Astrocyte (in vitro differentiated cells and primary cell): ENCODE measurements at regions not wholly inside any gene's neighbourhood (a gene's known extent, or its start where the extent isn't known, plus 50 kb on each side); places are given as distances from the start of the nearest gene placed in this dataset.

ENCODE experiments used
- EZH2 ChIP-seq: IDR thresholded peaks from 2 replicates; pipeline ENCODE4 v1.6.1; 2012; ENCODE audit warnings: mild to moderate bottlenecking, low read length, inconsistent platforms; ENCODE audit not compliant: insufficient read depth
- TF ChIP-seq, protein P1 (sequence below): IDR thresholded peaks from 2 replicates; pipeline ENCODE4 v1.5.1; 2011; ENCODE audit warnings: low read depth, mild to moderate bottlenecking, inconsistent platforms, low read length, moderate library complexity; ENCODE audit not compliant: insufficient read depth

DNA sequence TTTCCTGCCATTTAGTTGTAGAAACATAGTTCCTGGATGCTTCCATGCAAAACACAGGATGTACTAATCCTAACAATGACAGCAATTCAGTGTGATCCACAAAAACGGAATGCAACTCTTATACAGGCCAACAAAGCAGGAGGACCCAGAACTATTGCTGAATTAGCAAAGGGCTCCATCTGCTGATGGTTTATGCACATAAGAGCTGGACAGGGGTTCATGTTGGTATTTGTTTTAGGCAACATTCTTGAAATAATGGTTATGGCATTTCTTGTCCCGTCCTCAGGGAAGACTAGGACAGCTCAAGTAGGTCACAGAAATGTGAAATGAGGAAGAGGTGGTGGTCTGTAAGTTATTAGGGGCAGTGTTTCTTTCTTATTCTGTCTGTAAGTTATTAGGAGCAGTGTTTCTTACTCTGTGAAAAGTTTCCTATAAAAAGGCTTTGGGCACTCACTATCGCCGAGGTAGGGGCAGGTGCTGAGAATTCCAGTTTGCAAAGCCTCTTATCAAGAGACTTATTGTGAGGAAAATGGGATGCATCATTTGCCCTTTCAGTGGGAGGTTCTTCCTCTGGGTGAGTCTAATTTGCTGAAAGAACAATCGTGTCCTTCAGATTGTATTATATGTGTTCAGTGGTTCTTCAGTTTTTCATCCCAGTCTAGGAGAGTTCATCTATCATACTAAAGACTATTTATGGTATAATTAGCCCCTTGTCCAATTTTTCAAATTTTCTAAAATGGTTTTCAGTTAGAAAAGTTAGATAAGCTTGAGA is 171.1 kb downstream of the MCHR2 start:
- TF ChIP-seq, protein P1, sequence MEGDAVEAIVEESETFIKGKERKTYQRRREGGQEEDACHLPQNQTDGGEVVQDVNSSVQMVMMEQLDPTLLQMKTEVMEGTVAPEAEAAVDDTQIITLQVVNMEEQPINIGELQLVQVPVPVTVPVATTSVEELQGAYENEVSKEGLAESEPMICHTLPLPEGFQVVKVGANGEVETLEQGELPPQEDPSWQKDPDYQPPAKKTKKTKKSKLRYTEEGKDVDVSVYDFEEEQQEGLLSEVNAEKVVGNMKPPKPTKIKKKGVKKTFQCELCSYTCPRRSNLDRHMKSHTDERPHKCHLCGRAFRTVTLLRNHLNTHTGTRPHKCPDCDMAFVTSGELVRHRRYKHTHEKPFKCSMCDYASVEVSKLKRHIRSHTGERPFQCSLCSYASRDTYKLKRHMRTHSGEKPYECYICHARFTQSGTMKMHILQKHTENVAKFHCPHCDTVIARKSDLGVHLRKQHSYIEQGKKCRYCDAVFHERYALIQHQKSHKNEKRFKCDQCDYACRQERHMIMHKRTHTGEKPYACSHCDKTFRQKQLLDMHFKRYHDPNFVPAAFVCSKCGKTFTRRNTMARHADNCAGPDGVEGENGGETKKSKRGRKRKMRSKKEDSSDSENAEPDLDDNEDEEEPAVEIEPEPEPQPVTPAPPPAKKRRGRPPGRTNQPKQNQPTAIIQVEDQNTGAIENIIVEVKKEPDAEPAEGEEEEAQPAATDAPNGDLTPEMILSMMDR = no peak
- TF ChIP-seq EZH2 = no peak
